Mucosa of descending colon (tissue), 3 donors: ENCODE measurements at regions not wholly inside any gene's neighbourhood (a gene's known extent, or its start where the extent isn't known, plus 50 kb on each side); places are given as distances from the start of the nearest gene placed in this dataset.

ENCODE experiments used
- ATAC-seq: fragments of 200-7000 bp; cut with Tn5 transposase; one replicate; pipeline ENCODE4 v1.9.1; 2020; ENCODE audit warnings: mild to moderate bottlenecking, moderate library complexity
- DNase-seq, 3 donors: peaks; one replicate each; pipeline ENCODE4 v3.0.0-alpha.2; 2020
- H3K36me3 ChIP-seq: fragments of 200-600 bp; one replicate; pipeline ENCODE4 v1.8.0; 2021; ENCODE audit warnings: low read depth, mild to moderate bottlenecking
- H3K4me1 ChIP-seq: fragments of 200-600 bp; one replicate; pipeline ENCODE4 v1.8.0; 2021; ENCODE audit warnings: low read depth, mild to moderate bottlenecking
- H3K4me3 ChIP-seq: fragments of 200-600 bp; one replicate; pipeline ENCODE4 v1.8.0; 2021; ENCODE audit warnings: mild to moderate bottlenecking
- H3K9me3 ChIP-seq: fragments of 200-600 bp; one replicate; pipeline ENCODE4 v1.8.0; 2021; ENCODE audit warnings: mild to moderate bottlenecking
- CTCF ChIP-seq: fragments of 200-600 bp; IDR thresholded peaks from one replicate; pipeline ENCODE4 v1.8.0; 2022; ENCODE audit warnings: antibody characterized with exemption, mild to moderate bottlenecking
- intact Hi-C, 2 donors: fragments of 100-400 bp; cut with DNase I in 1 of 2; cut with micrococcal nuclease in 1 of 2; formaldehyde crosslinking; loops; one replicate each; pipeline versions ENCODE4 v1.11.0 to v1.11.1; 2022; cut with DNase I, micrococcal nuclease
- donor health status: DM: no; HTN: no; CAD: no; lungs with moderate emphysema.
- donor health status: DM: no; HTN: no; CAD: no.
- donor health status: DM: no; HTN: yes; CAD: no.

- TF ChIP-seq CTCF = no peak
- DNase-seq (no peak), ATAC-seq (no peak)
- Histone ChIP-seq H3K9me3 (peaks cover 39% of the 10 kb centered on the region), H3K4me1 (no peaks in the 10 kb centered on the region), H3K4me3 (no peak overlapping the region), H3K36me3 (no peaks in the 10 kb centered on the region)
- intact Hi-C loops = no loop called here
Observed at GRCh38 chr12:34210689-34211530, 188.6 kb downstream of the ALG10 start.

- H3K4me1 ChIP-seq = no peaks in the 10 kb centered on the region
- DNase-seq = no peak
- intact Hi-C loops = no loop called here
- ATAC-seq = no peak
- TF ChIP-seq CTCF = no peak
- peaks cover 39% of the 10 kb centered on the region for H3K9me3 ChIP-seq
- no peaks in the 10 kb centered on the region for H3K36me3 ChIP-seq
- no peak overlapping the region for H3K4me3 ChIP-seq
Observed at GRCh38 chr12:34212651-34213050, 190.4 kb downstream of the ALG10 start.

GRCh38 chr12:34214011-34214410 is 191.7 kb downstream of the ALG10 start:
- TF ChIP-seq CTCF = no peak
- Histone ChIP-seq H3K36me3 (no peaks in the 10 kb centered on the region), H3K4me1 (no peaks in the 10 kb centered on the region), H3K9me3 (peaks cover 30% of the 10 kb centered on the region), H3K4me3 (no peak overlapping the region)
- no peak for ATAC-seq
- DNase-seq = no peak
- intact Hi-C loops = no loop called here

GRCh38 chr12:34215213-34215892 is 193.1 kb downstream of the ALG10 start:
- ATAC-seq (no peak), DNase-seq (no peak)
- no peak for TF ChIP-seq CTCF
- no peaks in the 10 kb centered on the region for H3K4me1 ChIP-seq
- peaks cover 16% of the 10 kb centered on the region for H3K9me3 ChIP-seq
- intact Hi-C loops = no loop called here
- no peak overlapping the region for H3K4me3 ChIP-seq
- H3K36me3 ChIP-seq = no peaks in the 10 kb centered on the region

GRCh38 chr12:34215893-34216285 is 193.6 kb downstream of the ALG10 start:
- no peaks in the 10 kb centered on the region for H3K4me1 ChIP-seq
- H3K4me3 ChIP-seq = no peak overlapping the region
- H3K9me3 ChIP-seq = peaks cover 12% of the 10 kb centered on the region
- TF ChIP-seq CTCF = no peak
- ATAC-seq (no peak), DNase-seq (no peak)
- intact Hi-C loops = no loop called here
- no peaks in the 10 kb centered on the region for H3K36me3 ChIP-seq
